IMR-90 (cell line): ENCODE measurements at regions not wholly inside any gene's neighbourhood (a gene's known extent, or its start where the extent isn't known, plus 50 kb on each side); places are given as distances from the start of the nearest gene placed in this dataset.

Experiments used
- ATAC-seq: fragments of 200-7000 bp; cut with Tn5 transposase; 2 replicates; pipeline ENCODE4 v1.9.1; 2020; ENCODE audit warnings: low read depth, mild to moderate bottlenecking, moderate library complexity
- BruUV-seq: library from RNA; stranded (reverse); fragments of 400-500 nt; replicated peaks from 2 replicates; lab custom pipeline; 2021; lab: Mats Ljungman, UMichigan
- CTCF ChIA-PET: fragments of 300-600 bp; formaldehyde crosslinking; extraction: SDS; loops from one replicate; lab custom pipeline; 2021; ENCODE audit warnings: antibody characterized with exemption; lab: Yijun Ruan, JAX
- POLR2A ChIA-PET: fragments of 300-600 bp; sonication (Branson Sonifier 250); formaldehyde crosslinking; loops from one replicate; lab custom pipeline; 2022; ENCODE audit warnings: antibody characterized with exemption; ENCODE audit not compliant: unreplicated experiment; lab: Charles Lee
- DNase-seq: peaks from one replicate; pipeline ENCODE4 v3.0.0; 2013
- H2AFZ ChIP-seq: replicated peaks from 2 replicates; pipeline ENCODE3; 2013; ENCODE audit warnings: low read length, mild to moderate bottlenecking; ENCODE audit not compliant: poor library complexity
- H2AK5ac ChIP-seq: 2 replicates; pipeline ENCODE4 v1.6.1; 2013; ENCODE audit warnings: low read depth, low read length, inconsistent platforms
- H2AK9ac ChIP-seq: replicated peaks from 2 replicates; pipeline ENCODE3; 2013; ENCODE audit warnings: mild to moderate bottlenecking, low read depth, low read length, moderate library complexity; ENCODE audit not compliant: poor library complexity
- H2BK120ac ChIP-seq: 2 replicates; pipeline ENCODE4 v1.6.1; 2013; ENCODE audit warnings: low read depth, low read length, inconsistent platforms
- H2BK15ac ChIP-seq: 3 replicates; pipeline ENCODE4 v1.6.1; 2013; ENCODE audit warnings: low read depth, low read length, inconsistent platforms
- H2BK20ac ChIP-seq: 2 replicates; pipeline ENCODE4 v1.6.1; 2013; ENCODE audit warnings: low read depth, mild to moderate bottlenecking, inconsistent platforms, low read length, moderate library complexity
- H2BK5ac ChIP-seq: 2 replicates; pipeline ENCODE4 v1.6.1; 2013; ENCODE audit warnings: mild to moderate bottlenecking, low read depth, low read length, inconsistent platforms; ENCODE audit not compliant: poor library complexity, severe bottlenecking
- H3K14ac ChIP-seq: replicated peaks from 2 replicates; pipeline ENCODE4 v1.6.1; 2013; ENCODE audit warnings: low read depth, low read length, inconsistent platforms
- H3K18ac ChIP-seq: 2 replicates; pipeline ENCODE4 v1.6.1; 2013; ENCODE audit warnings: low read depth, low read length, control low read depth
- H3K23ac ChIP-seq: 2 replicates; pipeline ENCODE4 v1.6.1; 2013; ENCODE audit warnings: low read depth, low read length, inconsistent platforms
- H3K27ac ChIP-seq: 2 replicates; pipeline ENCODE4 v1.5.1; 2013; ENCODE audit warnings: mild to moderate bottlenecking, control low read depth, low read length; ENCODE audit not compliant: insufficient read depth
- H3K27me3 ChIP-seq: 2 replicates; pipeline ENCODE4 v1.6.1; 2013; ENCODE audit warnings: low read length; ENCODE audit not compliant: control insufficient read depth, insufficient read depth
- H3K36me3 ChIP-seq: 2 replicates; pipeline ENCODE4 v1.6.1; 2013; ENCODE audit warnings: low read length, mixed read lengths; ENCODE audit not compliant: control insufficient read depth, insufficient read depth
- H3K4ac ChIP-seq: 2 replicates; pipeline ENCODE4 v1.6.1; 2013; ENCODE audit warnings: low read depth, low read length, inconsistent platforms
- H3K4me1 ChIP-seq: 2 replicates; pipeline ENCODE4 v1.6.1; 2013; ENCODE audit warnings: low read length, mixed read lengths; ENCODE audit not compliant: control insufficient read depth, insufficient read depth
- H3K4me2 ChIP-seq: 2 replicates; pipeline ENCODE4 v1.6.1; 2013; ENCODE audit warnings: low read depth, mild to moderate bottlenecking, control low read depth, low read length, moderate library complexity
- H3K4me3 ChIP-seq: 2 replicates; pipeline ENCODE4 v1.5.1; 2013; ENCODE audit warnings: low read depth, mild to moderate bottlenecking, control low read depth, low read length, moderate library complexity; ENCODE audit not compliant: insufficient read depth
- H3K56ac ChIP-seq: 2 replicates; pipeline ENCODE4 v1.6.1; 2013; ENCODE audit warnings: low read length, inconsistent platforms; ENCODE audit not compliant: insufficient read depth; ENCODE audit errors: extremely low read depth
- H3K79me1 ChIP-seq, 2 experiments: 2 replicates each; pipeline ENCODE4 v1.6.1; 2013; ENCODE audit warnings: low read length in 2 of 2, inconsistent platforms in 1 of 2, low read depth in 1 of 2
- H3K9ac ChIP-seq: 2 replicates; pipeline ENCODE4 v1.6.1; 2013; ENCODE audit warnings: low read depth, low read length, control low read depth
- H3K9me1 ChIP-seq: 2 replicates; pipeline ENCODE4 v1.6.1; 2013; ENCODE audit warnings: low read length, inconsistent platforms; ENCODE audit not compliant: insufficient read depth
- H3K9me3 ChIP-seq: 2 replicates; pipeline ENCODE4 v1.6.1; 2013; ENCODE audit warnings: low read length; ENCODE audit not compliant: control insufficient read depth, insufficient read depth
- H4K20me1 ChIP-seq: 2 replicates; pipeline ENCODE4 v1.6.1; 2013; ENCODE audit warnings: low read length, inconsistent platforms; ENCODE audit not compliant: insufficient read depth
- H4K5ac ChIP-seq: 2 replicates; pipeline ENCODE4 v1.6.1; 2013; ENCODE audit warnings: mild to moderate bottlenecking, low read depth, low read length, control low read depth
- H4K8ac ChIP-seq, 2 experiments: 2 replicates each; pipeline ENCODE4 v1.6.1; 2013; ENCODE audit warnings: low read depth in 2 of 2, low read length in 2 of 2, control low read depth in 1 of 2, inconsistent platforms in 1 of 2
- H4K91ac ChIP-seq: 2 replicates; pipeline ENCODE4 v1.6.1; 2013; ENCODE audit warnings: low read depth, low read length, inconsistent platforms; ENCODE audit not compliant: insufficient read depth
- MXI1 ChIP-seq: IDR thresholded peaks from 2 replicates; pipeline ENCODE4 v1.6.1; 2012; ENCODE audit warnings: low read depth, mild to moderate bottlenecking, low read length, moderate library complexity, borderline replicate concordance
- NFE2L2 ChIP-seq: fragments of 150-350 bp; IDR thresholded peaks from 2 replicates; pipeline ENCODE4 v1.6.1; 2016; ENCODE audit warnings: low read depth, mild to moderate bottlenecking, low read length
- WGBS, 2 experiments: methylation state at CpG; one replicate each; pipeline versions ENCODE4 v1.1.5 to v1.1.7; 2013; ENCODE audit warnings: missing lambda C conversion rate in 2 of 2; ENCODE audit not compliant: insufficient read length in 1 of 2; ENCODE audit errors: extremely low coverage in 2 of 2; 5-methylcytosine and 5-hydroxymethylcytosine counted together
- dilution Hi-C: fragments of 300-500 bp; cut with HindIII; formaldehyde crosslinking; loops from one replicate; pipeline ENCODE4 v1.14.3; 2018; ENCODE audit warnings: low sequenced_read_pairs; ENCODE audit not compliant: unreplicated experiment
- in situ Hi-C: fragments of 300-500 bp; cut with MboI; formaldehyde crosslinking; loops from 3 replicates; pipeline ENCODE4 v1.14.3; 2019; ENCODE audit warnings: low sequenced_read_pairs, inconsistent platforms, mixed read lengths
- intact Hi-C: fragments of 100-400 bp; cut with micrococcal nuclease; formaldehyde crosslinking; loops from 2 replicates; pipeline ENCODE4 v1.10.0; 2022

GRCh38 chr4:113827285-113827684 is 65.7 kb upstream of the CAMK2D start:
- in situ Hi-C loops (no loop called here), dilution Hi-C loops (no loop called here), intact Hi-C loops (no loop called here)
- H3K4me3 ChIP-seq: no peak overlapping the region
- H3K56ac ChIP-seq: peak overlapping the region; percentile 46; the same call in 1 of the 2 replicates
- ChIA-PET POLR2A (no interaction called here), CTCF (interaction anchor here (1.4 kb wide), 1 partner anchor 10 kb away, joined by 5 read pairs; no protein-coding TSS in a partner anchor)
- H2AK5ac ChIP-seq: no peak overlapping the region
- H2BK5ac ChIP-seq: peak overlapping the region; percentile 42
- H2AK9ac ChIP-seq: no peak overlapping the region
- H3K4me2 ChIP-seq: peak overlapping the region; percentile 29; the same call in 1 of the 2 replicates
- peak overlapping the region; percentile 80 for H2BK15ac ChIP-seq
- H3K4me1 ChIP-seq: peaks cover 11% of the 10 kb centered on the region
- H3K9me3 ChIP-seq: no peaks in the 10 kb centered on the region
- peak; percentile 66 for ATAC-seq
- peak; percentile 35; the same call in 1 of the 2 replicates for TF ChIP-seq MXI1
- TF ChIP-seq NFE2L2: no peak
- H3K9me1 ChIP-seq: 0 out of 2 replicates have a peak, but pooled peaks cover 2% of the 10 kb centered on the region
- H4K20me1 ChIP-seq: no peaks in the 10 kb centered on the region
- peak overlapping the region; percentile 42; the same call in 1 of the 2 replicates for H3K18ac ChIP-seq
- no peak overlapping the region for H4K91ac ChIP-seq
- no peaks in the 10 kb centered on the region for H3K36me3 ChIP-seq
- H2BK20ac ChIP-seq: peak overlapping the region; percentile 83; the same call in 1 of the 2 replicates
- no TSS peak for BruUV-seq
- H2BK120ac ChIP-seq: peak overlapping the region; percentile 64
- no peak overlapping the region for H2AFZ ChIP-seq
- no peaks in the 10 kb centered on the region for H3K27me3 ChIP-seq
- H3K14ac ChIP-seq: peak overlapping the region; percentile 65
- H3K9ac ChIP-seq: no peak overlapping the region
- H4K5ac ChIP-seq: peak overlapping the region; percentile 12; the same call in 1 of the 2 replicates
- no peak overlapping the region for H3K27ac ChIP-seq
- peak overlapping the region in 1 of 2 experiments; percentile 58; a peak in 2 of 4 replicates for H4K8ac ChIP-seq
- H3K23ac ChIP-seq: no peak overlapping the region; the same call in 1 of the 2 replicates
- peak overlapping the region; percentile 28; the same call in 1 of the 2 replicates for H3K4ac ChIP-seq
- no peaks in the 10 kb centered on the region for H3K79me1 ChIP-seq
- peak; percentile 87 for DNase-seq
- WGBS, 2 experiments: no CpG with 5 or more reads among the region's 2 CpGs
